Testis (tissue), 2 donors: ENCODE measurements at regions not wholly inside any gene's neighbourhood (a gene's known extent, or its start where the extent isn't known, plus 50 kb on each side); places are given as distances from the start of the nearest gene placed in this dataset.
"Not testable (repeated sequence)": the region's sequence is repeated elsewhere in the genome, so short reads cannot be mapped to it uniquely, and the experiment has no call there.

Experiments
- CTCF ChIP-seq, 3 experiments: fragments of 450-650 bp in 2 of 3; fragments of 200-600 bp in 1 of 3; sonication (generic) in 1 of 3; IDR thresholded peaks; one replicate each; pipeline ENCODE4 v1.5.1; 2016 to 2019; ENCODE audit warnings: antibody characterized with exemption in 3 of 3, mild to moderate bottlenecking in 2 of 3, moderate library complexity in 1 of 3
- POLR2A ChIP-seq: fragments of 450-650 bp; IDR thresholded peaks from one replicate; pipeline ENCODE4 v1.6.1; 2017; ENCODE audit warnings: antibody characterized with exemption, mild to moderate bottlenecking, moderate library complexity

DNA sequence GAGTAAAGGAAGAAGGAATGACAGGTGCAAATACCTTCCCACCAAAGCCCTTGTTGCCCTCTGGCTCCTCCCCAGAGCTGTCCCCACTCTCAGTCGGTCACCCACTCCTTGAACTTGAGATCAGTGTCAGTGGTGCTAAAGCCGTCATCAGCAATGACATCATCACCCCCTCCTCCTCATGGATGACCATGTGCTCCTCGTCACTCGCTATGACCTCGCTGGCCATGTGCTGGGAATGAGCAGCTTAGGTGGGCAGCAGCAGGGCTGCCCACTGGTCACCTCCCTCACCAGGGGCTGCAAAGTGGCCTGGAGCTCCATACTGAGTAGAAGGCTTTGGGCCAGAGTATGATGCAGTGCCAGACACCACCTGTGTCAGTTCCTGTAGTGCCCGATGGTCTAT is 153.1 kb upstream of the CDK13 start:
- TF ChIP-seq CTCF (IDR thresholded peaks at IDR 0.05); POLR2A: not testable (repeated sequence)
